Glomerular endothelial cell (primary cell): ENCODE measurements at regions not wholly inside any gene's neighbourhood (a gene's known extent, or its start where the extent isn't known, plus 50 kb on each side); places are given as distances from the start of the nearest gene placed in this dataset.

ENCODE experiments used
- DNase-seq: peaks from one replicate; pipeline ENCODE4 v3.0.0-alpha.2; 2011; ENCODE audit warnings: low read depth, low spot score; ENCODE audit errors: extremely low read depth

- no peak for DNase-seq
Measured at GRCh38 chr5:38032149-38032548, 192.3 kb upstream of the GDNF start.

GRCh38 chr5:38031304-38031703 is 191.5 kb upstream of the GDNF start:
- no peak for DNase-seq

GRCh38 chr5:38029397-38030065 is 189.7 kb upstream of the GDNF start:
- DNase-seq = no peak

GRCh38 chr5:38023799-38024198 is 184.0 kb upstream of the GDNF start:
- no peak for DNase-seq

GRCh38 chr5:38023371-38023770 is 183.5 kb upstream of the GDNF start:
- DNase-seq = no peak

- DNase-seq = no peak
Measured at GRCh38 chr5:38022631-38023030, 182.8 kb upstream of the GDNF start.

GRCh38 chr5:38018016-38018415 is 178.2 kb upstream of the GDNF start:
- DNase-seq = no peak

- DNase-seq = no peak
Measured at GRCh38 chr5:38013107-38013506, 173.3 kb upstream of the GDNF start.

GRCh38 chr5:38011668-38012188 is 171.9 kb upstream of the GDNF start:
- no peak for DNase-seq

GRCh38 chr5:38009749-38010358 is 170.0 kb upstream of the GDNF start:
- no peak for DNase-seq

- DNase-seq = no peak
Measured at GRCh38 chr5:38008198-38008597, 168.4 kb upstream of the GDNF start.

- DNase-seq = no peak
Measured at GRCh38 chr5:37999593-37999992, 159.8 kb upstream of the GDNF start.

- no peak for DNase-seq
Measured at GRCh38 chr5:37996918-37997317, 157.1 kb upstream of the GDNF start.

- no peak for DNase-seq
Measured at GRCh38 chr5:37994729-37995128, 154.9 kb upstream of the GDNF start.

GRCh38 chr5:37991301-37992299 is 151.8 kb upstream of the GDNF start:
- DNase-seq = no peak

- no peak for DNase-seq
Measured at GRCh38 chr5:37989884-37990283, 150.0 kb upstream of the GDNF start.

- DNase-seq = no peak
Measured at GRCh38 chr5:37988454-37989046, 148.7 kb upstream of the GDNF start.

- no peak for DNase-seq
Measured at GRCh38 chr5:37984300-37984699, 144.5 kb upstream of the GDNF start.

GRCh38 chr5:37983463-37983862 is 143.6 kb upstream of the GDNF start:
- DNase-seq = no peak

- no peak for DNase-seq
Measured at GRCh38 chr5:37979559-37979958, 139.7 kb upstream of the GDNF start.

- no peak for DNase-seq
Measured at GRCh38 chr5:37975531-37975930, 135.7 kb upstream of the GDNF start.
